Body of pancreas (tissue), 4 donors: ENCODE measurements at regions not wholly inside any gene's neighbourhood (a gene's known extent, or its start where the extent isn't known, plus 50 kb on each side); places are given as distances from the start of the nearest gene placed in this dataset.
"Not testable (repeated sequence)": the region's sequence is repeated elsewhere in the genome, so short reads cannot be mapped to it uniquely, and the experiment has no call there.

Experiments
- ATAC-seq: fragments of 150-250 bp; one replicate; pipeline ENCODE4 v1.9.1; 2016
- DNase-seq, 4 donors: peaks; one replicate each; pipeline ENCODE4 v3.0.0-alpha.2; 2019
- H3K27ac ChIP-seq, 4 donors: fragments of 200-600 bp; sonication (generic); 1 replicate in 3 of 4; 2 replicates in 1 of 4; pipeline versions ENCODE4 v1.5.1 to v1.6.1; 2016 to 2019; ENCODE audit warnings: mild to moderate bottlenecking in 1 of 4, mixed read lengths in 1 of 4, moderate library complexity in 1 of 4
- H3K27me3 ChIP-seq, 2 donors: fragments of 200-600 bp; sonication (generic); one replicate each; pipeline ENCODE4 v1.6.0; 2016; ENCODE audit warnings: mild to moderate bottlenecking in 1 of 2
- H3K36me3 ChIP-seq, 2 donors: fragments of 200-600 bp; sonication (generic); replicated peaks in 1 of 2; 2 replicates each; pipeline ENCODE4 v1.5.1; 2016; ENCODE audit warnings: low read depth in 2 of 2; ENCODE audit not compliant: insufficient read depth in 1 of 2
- H3K4me1 ChIP-seq: fragments of 200-600 bp; sonication (generic); one replicate; pipeline ENCODE4 v1.6.0; 2016
- H3K4me3 ChIP-seq, 2 donors: fragments of 200-600 bp; sonication (generic); 1 replicate in 1 of 2; 2 replicates in 1 of 2; pipeline ENCODE4 v1.5.1; 2016 to 2019
- H3K9me3 ChIP-seq, 3 donors: fragments of 200-600 bp; sonication (generic); 1 replicate in 2 of 3; 2 replicates in 1 of 3; pipeline ENCODE4 v1.5.1; 2016
- CTCF ChIP-seq, 7 experiments: fragments of 450-650 bp in 4 of 7; fragments of 200-600 bp in 3 of 7; sonication (generic) in 3 of 7; IDR thresholded peaks; one replicate each; pipeline ENCODE4 v1.5.1; 2016 to 2019; ENCODE audit warnings: antibody characterized with exemption in 7 of 7
- POLR2A ChIP-seq, 3 donors: fragments of 450-650 bp; IDR thresholded peaks; one replicate each; pipeline ENCODE4 v1.6.1; 2016; ENCODE audit warnings: antibody characterized with exemption in 3 of 3, mild to moderate bottlenecking in 2 of 3
- WGBS, 2 donors: methylation state at CpG; one replicate each; pipeline ENCODE4 v1.1.5; 2017; 5-methylcytosine and 5-hydroxymethylcytosine counted together
- intact Hi-C: fragments of 100-400 bp; cut with DNase I; formaldehyde crosslinking; loops from one replicate; pipeline ENCODE4 v1.15.1; 2023

- DNase-seq (no peak), ATAC-seq (no peak)
- intact Hi-C loops = no loop called here
- TF ChIP-seq CTCF (IDR thresholded peaks at IDR 0.05) (no peak), POLR2A (IDR thresholded peaks at IDR 0.05) (no peak)
- Histone ChIP-seq H3K4me1 (no peaks in the 10 kb centered on the region), H3K4me3 (no peak overlapping the region), H3K27me3 (no peaks in the 10 kb centered on the region), H3K9me3 (no peaks in the 10 kb centered on the region), H3K27ac (no peak overlapping the region), H3K36me3 (no peaks in the 10 kb centered on the region)
Measured at GRCh38 chr2:194054313-194054712, 1602.7 kb upstream of the SLC39A10 start.

- 50 to 55% methylated on average over 1 of the region's 1 CpG for WGBS, 2 donors
- Histone ChIP-seq H3K36me3 (no peaks in the 10 kb centered on the region), H3K4me3 (no peak overlapping the region), H3K9me3 (no peaks in the 10 kb centered on the region), H3K4me1 (no peaks in the 10 kb centered on the region), H3K27ac (no peak overlapping the region), H3K27me3 (no peaks in the 10 kb centered on the region)
- DNase-seq = no peak
- TF ChIP-seq CTCF (IDR thresholded peaks at IDR 0.05) = no peak
- TF ChIP-seq POLR2A (IDR thresholded peaks at IDR 0.05) = no peak
- ATAC-seq = no peak
- intact Hi-C loops = no loop called here
Measured at GRCh38 chr2:194044321-194044720, 1612.7 kb upstream of the SLC39A10 start.

GRCh38 chr2:194021130-194021529 lies 1635.9 kb upstream of the SLC39A10 start:
- intact Hi-C loops, H3K4me1 ChIP-seq, ATAC-seq: not testable (repeated sequence)

GRCh38 chr2:194020155-194020554 lies 1636.9 kb upstream of the SLC39A10 start:
- Histone ChIP-seq H3K4me1 (no peaks in the 10 kb centered on the region), H3K27ac (no peak overlapping the region), H3K27me3 (no peaks in the 10 kb centered on the region), H3K4me3 (no peak overlapping the region), H3K9me3 (no peaks in the 10 kb centered on the region), H3K36me3 (no peaks in the 10 kb centered on the region)
- TF ChIP-seq CTCF (IDR thresholded peaks at IDR 0.05) = no peak
- TF ChIP-seq POLR2A (IDR thresholded peaks at IDR 0.05) = no peak
- DNase-seq (no peak), ATAC-seq (no peak)
- intact Hi-C loops = no loop called here
- 87% methylated on average over 6 to 20 of the region's 21 CpGs for WGBS, 2 donors

More at GRCh38 chr2:194021130-194021529, 1635.9 kb upstream of the SLC39A10 start:
- not testable (repeated sequence) for H3K4me3 ChIP-seq, H3K27me3 ChIP-seq, H3K27ac ChIP-seq, DNase-seq, H3K9me3 ChIP-seq, H3K36me3 ChIP-seq
- WGBS, 2 donors = 81 to 87% methylated on average over 5 of the region's 5 CpGs

GRCh38 chr2:194015751-194016150 lies 1641.3 kb upstream of the SLC39A10 start:
- Histone ChIP-seq H3K27ac (no peak overlapping the region), H3K4me1 (no peaks in the 10 kb centered on the region), H3K36me3 (no peaks in the 10 kb centered on the region), H3K4me3 (no peak overlapping the region), H3K9me3 (no peaks in the 10 kb centered on the region), H3K27me3 (no peaks in the 10 kb centered on the region)
- intact Hi-C loops = no loop called here
- no peak for DNase-seq
- no peak for ATAC-seq
- TF ChIP-seq CTCF (IDR thresholded peaks at IDR 0.05) (no peak), POLR2A (IDR thresholded peaks at IDR 0.05) (no peak)
